Right lung (tissue), 2 donors: ENCODE measurements at regions not wholly inside any gene's neighbourhood (a gene's known extent, or its start where the extent isn't known, plus 50 kb on each side); places are given as distances from the start of the nearest gene placed in this dataset.
"Not testable (repeated sequence)": the region's sequence is repeated elsewhere in the genome, so short reads cannot be mapped to it uniquely, and the experiment has no call there.

Experiments
- DNase-seq, 2 donors: peaks; one replicate each; pipeline ENCODE4 v3.0.0-alpha.2; 2013

DNA sequence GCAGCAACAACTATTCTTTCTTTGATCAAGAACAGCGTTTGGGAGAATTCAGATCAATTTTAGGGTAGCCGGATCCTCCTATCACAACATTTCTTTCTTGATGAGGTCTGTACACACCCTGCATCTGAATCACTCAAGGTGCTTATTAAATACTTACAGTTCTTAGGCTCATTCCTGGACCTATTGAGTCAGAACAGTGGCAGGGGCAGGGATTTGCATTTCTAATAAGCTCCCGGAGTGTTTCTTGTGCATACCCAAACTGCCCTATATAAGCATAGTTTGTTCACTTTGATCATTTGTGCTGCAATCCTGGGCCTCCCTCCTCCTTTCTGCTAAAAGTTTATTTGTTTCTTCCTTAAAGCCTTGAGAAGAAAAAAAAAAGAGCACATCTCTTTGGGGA is 80.5 kb upstream of the RPH3A start:
- DNase-seq: no peak

DNA sequence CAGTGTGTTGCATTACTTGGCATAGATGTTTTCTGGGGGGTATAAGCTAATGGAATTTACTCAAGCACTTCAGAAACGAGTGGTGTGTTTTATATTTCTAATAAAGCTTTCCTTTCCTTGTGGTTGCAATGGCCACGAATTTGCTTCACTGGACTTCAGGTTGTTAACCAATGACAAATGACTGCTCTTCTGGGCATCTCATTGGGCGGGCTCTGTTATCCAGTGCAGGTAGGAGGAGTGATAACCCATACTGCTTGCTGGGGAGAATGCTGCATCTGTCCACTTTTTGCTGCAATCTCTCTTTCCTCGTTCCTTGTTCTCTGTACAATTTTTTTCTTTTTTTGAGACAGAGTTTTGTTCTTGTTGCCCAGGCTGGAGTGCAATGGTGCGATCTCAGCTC is 80.0 kb upstream of the RPH3A start:
- DNase-seq: no peak

DNA sequence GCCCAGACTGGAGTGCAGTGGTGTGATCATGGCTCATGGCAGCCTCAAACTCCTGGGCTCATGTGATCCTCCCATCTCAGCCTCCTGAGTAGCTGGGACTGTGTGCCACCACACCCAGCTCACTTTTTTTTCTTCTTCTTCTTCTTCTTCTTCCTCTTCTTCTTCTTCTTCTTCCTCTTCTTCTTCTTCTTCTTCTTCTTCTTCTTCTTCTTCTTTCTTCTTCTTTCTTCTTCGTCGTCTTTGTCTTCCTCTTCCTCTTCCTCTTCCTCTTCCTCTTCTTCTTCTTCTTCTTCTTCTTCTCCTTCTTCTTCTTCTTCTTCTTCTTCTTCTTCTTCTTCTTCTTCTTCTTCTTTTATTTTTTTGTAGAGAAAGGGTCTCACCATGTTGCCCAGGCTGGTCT is 78.8 kb upstream of the RPH3A start:
- not testable (repeated sequence) for DNase-seq

DNA sequence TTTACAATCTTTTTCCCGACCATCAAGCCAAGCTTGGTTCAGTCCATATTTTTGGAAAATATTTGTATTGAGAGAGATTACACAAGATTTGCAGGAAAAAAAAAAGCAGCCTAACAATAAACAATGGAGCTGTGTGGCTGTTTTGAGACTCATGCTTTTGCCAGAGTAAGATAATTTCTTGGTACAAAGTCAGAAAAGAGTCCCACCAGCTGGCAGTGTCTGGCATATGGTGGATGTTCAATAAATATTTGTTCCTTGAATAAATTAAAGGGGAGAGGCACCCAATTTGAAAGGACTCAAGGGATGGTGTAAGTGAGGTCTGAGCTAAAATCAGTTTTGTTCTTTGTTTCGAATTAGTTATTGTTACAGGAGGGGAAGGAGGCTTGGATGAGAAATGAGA is 78.1 kb upstream of the RPH3A start:
- DNase-seq: no peak

DNA sequence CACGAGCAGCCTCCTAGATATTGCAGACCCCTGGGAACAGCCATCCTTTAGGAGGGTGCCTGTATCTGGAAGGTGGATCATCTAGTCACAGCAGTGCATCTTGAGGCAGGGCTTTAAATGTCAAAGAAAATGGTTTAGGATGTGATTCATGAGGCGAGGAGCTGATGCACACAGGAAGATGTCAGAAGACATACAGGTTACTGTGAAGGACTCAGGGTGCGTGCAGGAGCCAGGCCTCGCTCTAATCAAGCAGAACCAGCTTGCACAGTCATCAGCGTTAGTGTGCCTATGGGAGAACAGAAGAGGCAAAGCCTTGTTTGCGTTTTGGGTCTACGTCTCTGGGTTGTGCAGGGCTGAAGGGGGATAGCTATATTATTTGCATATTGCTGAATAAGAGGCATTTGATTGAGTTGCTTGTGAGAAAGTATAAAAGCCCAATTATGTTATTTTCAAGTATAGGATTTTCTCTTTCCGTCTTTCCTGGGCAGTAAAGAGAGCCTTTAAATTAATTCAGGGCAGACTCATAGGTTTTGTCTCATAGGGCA is 77.3 kb upstream of the RPH3A start:
- no peak for DNase-seq

DNA sequence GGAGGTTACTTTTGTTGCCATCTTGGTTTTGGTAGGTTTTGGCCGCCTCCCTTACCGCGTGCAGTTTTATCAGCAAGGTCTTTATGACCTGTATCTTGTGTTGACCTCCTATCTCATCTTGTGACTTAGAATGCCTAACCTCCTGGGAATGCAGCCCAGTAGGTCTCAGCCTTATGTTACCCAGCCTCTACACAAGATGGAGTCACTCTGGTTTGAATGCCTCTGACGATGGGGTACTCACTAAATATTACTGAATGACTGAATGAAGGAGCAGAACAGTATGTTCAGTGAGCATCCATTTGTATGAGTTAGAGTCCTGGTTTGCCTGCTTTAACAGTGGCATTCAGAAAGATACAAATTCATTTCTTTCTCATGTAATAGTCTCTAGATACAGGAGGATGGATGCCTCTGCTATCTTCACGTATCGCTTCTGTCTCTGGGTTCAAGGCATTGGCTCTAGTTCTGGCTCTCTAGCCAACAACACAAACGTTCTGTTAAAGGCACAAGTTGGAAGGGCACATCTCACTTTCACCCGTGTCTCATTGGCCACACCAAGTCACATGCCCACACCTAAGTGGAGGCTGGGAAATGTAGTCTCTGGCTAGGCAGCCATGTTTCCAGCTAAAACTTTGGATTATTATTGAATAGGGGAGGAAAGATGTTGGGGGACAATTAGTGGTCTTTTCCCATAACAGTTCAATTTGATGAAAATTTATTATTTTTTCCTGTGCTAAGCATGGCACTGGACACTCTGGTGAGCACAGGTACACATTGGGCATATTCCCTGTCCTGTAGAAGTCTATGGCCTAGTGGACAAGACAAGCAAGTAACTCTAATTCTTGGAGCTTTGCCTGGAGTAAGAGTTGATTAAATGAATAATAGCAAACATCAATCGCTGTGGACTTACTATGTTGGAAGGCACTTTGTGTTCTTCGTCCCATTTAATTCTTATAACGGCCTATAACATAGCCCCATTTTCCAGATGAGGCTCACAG is 75.2 kb upstream of the RPH3A start:
- no peak for DNase-seq

DNA sequence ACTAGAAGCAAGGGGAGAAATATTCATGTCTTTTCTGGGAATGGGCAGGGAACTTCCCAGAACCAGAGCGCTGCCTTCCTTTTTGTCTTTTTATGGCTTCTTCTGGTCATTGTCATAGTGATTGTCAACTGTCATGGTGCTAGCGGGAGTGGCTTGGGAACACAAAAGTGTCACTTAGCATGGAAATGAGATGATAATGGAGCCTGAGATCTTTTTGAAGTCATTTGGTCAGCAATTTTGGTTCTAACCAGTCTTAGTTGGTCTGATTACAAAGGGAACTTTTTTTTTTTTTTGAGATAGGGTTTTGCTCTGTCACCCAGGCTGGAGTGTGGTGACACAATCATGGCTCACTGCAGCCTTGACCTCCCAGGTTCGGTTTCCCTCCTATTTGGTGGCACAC is 62.7 kb upstream of the RPH3A start:
- DNase-seq: no peak

DNA sequence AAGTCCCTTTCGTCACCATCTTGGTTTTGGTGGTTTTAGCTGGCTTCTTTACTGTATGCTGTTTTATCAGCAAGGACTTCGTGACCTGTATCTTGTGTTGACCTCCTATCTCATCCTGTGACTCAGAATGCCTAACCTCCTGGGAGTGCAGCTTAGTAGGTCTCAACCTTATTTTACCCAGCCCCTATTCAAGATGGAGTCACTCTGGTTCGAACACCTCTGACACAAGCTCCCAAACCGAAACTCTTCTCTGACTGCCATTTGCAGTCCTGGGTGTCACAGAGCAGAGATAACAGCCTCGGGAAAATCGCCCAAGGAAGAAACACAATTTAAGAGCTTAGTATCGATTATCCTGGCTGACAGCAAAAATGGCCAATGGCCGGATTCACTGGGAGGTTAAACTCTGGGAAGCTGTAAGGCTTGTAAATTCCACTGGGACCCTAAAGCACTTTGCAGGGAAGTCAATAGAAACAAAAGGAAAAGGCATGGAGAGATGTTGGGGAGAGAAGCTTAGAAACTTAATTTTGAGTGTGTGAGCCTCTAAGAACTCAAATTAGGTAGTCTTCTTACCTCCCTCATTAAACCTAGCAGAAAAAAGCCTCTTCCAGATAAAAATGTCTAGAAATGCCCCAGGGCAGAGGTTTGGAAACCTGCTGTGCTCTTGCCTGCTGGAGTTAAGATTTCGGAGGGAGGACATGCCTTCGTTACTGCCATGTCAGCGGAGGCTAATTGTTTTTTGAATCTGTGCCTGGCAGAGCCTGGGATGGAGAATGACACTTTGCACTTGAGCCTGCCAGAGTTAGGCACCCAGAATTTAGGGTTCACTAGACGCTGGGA is 56.5 kb upstream of the RPH3A start:
- no peak for DNase-seq

DNA sequence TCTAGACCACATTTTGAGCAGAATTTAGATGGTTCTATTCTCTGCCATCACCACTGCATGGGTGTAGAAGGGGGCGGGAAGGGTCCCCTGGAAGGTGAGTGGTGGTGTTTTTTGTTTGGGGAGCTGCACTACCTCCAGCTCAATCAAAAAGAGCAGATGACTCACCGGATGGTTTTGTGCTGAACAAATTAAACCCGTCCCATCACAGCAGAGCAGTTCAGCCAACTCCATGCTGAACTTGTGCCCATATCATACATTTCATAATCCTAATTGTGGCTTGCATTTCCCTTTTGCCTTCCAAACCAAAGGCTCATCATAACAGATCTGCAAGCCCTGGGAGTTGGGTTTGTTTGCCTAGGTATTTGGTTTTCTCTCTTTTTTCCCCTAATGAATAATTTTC is 53.0 kb upstream of the RPH3A start:
- no peak for DNase-seq

DNA sequence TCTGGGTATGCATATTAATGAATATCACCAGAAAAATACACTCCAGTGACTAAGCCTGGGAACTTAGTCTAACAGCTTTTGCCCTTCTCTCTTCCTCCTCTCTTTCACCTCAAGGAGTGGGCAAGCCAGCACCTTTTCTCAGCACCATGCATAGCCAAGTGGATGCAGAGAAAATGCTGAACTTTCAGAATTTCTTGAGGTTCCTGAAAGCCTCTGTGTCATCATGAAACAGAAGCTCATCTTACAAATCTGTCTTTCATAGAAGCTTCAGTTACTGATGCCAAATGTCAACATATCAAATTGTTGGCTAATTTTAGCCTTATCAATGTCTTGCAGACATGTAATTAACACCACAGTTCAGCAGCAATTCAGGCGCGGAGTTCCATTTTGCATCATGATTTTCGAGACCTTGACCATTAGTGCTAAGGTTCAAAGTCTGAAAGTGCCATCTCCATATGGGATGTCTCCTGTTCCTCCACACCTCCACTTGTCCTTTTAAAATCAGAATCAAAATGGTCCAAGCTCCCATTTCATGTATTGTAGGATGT is 51.1 kb upstream of the RPH3A start:
- DNase-seq: no peak

DNA sequence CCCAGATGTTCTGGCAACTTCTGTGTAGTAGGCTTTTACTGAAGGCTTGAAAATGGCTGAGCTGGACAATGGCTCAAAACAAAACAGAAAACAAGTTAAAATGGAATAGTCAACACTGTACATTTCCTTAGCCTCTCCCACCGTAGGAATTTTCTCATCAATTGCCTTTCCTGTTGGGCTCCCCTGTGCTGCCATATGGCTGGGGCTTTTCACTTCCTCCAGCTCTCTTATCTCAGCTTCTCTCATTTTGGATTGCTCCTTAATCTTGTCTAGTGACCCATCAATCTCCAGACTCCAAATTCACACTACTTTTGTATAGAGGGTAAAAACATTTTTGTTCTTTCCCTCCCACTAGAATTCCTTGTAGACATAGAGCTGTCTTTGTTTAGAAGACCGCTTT is 50.4 kb upstream of the RPH3A start:
- DNase-seq: no peak
